ENCODE measurements at regions not wholly inside any gene's neighbourhood (a gene's known extent, or its start where the extent isn't known, plus 50 kb on each side); places are given as distances from the start of the nearest gene placed in this dataset.

GRCh38 chr14:45947830-45948229 lies 694.8 kb upstream of the MIS18BP1 start:
- Histone ChIP-seq H3K4me2 (ENCODE audit: insufficient read depth, low read length) (no peak overlapping the region), H3K27ac (ENCODE audit: insufficient read depth, low read depth, low read length) (no peak overlapping the region), H4K20me1 (replicated peaks; ENCODE audit: control insufficient read depth, extremely low read depth, insufficient read depth, low read length) (no peaks in the 10 kb centered on the region), H3K36me3 (ENCODE audit: control insufficient read depth in 2 of 2, extremely low read depth in 1 of 2, insufficient read depth in 2 of 2, low read length in 2 of 2) (no peaks in the 10 kb centered on the region), H3K9ac (replicated peaks; ENCODE audit: extremely low read depth, insufficient read depth, low read length) (no peak overlapping the region), H3K79me2 (ENCODE audit: control insufficient read depth, insufficient read depth, low read length) (no peaks in the 10 kb centered on the region), H3K27me3 (ENCODE audit: control insufficient read depth in 2 of 2, insufficient read depth in 2 of 2, low read length in 2 of 2) (no peaks in the 10 kb centered on the region), H3K4me3 (replicated peaks in 1 of 3; ENCODE audit: insufficient read depth in 1 of 3, low read depth in 1 of 3, low read length in 3 of 3) (no peak overlapping the region), H2AFZ (ENCODE audit: low read depth, low read length) (no peak overlapping the region), H3K9me1 (replicated peaks; ENCODE audit: control insufficient read depth, extremely low read depth, insufficient read depth, low read length) (no peaks in the 10 kb centered on the region), H3K9me3 (replicated peaks; ENCODE audit: control insufficient read depth, insufficient read depth, low read length) (no peaks in the 10 kb centered on the region), H3K4me1 (ENCODE audit: control insufficient read depth, extremely low read depth, insufficient read depth, low read length) (no peaks in the 10 kb centered on the region)
- no TSS peak for BruUV-seq (replicated peaks)
- intact Hi-C loops (cut with micrococcal nuclease) = no loop called here
- TF ChIP-seq POLR2AphosphoS5 (IDR thresholded peaks at IDR 0.05; ENCODE audit: insufficient read depth, low read depth, low read length) = no peak
- no peak for TF ChIP-seq CTCF (IDR thresholded peaks at IDR 0.05; ENCODE audit: extremely low read depth in 1 of 2, insufficient read depth in 1 of 2, low read depth in 1 of 2, low read length in 2 of 2)
- no peak for TF ChIP-seq EZH2 (IDR thresholded peaks at IDR 0.05; ENCODE audit: borderline replicate concordance, low read depth, low read length, severe bottlenecking)
- TF ChIP-seq JUN (IDR thresholded peaks at IDR 0.05; ENCODE audit: borderline replicate concordance, insufficient read depth, insufficient read length, low read depth) = no peak
- TF ChIP-seq FOS (IDR thresholded peaks at IDR 0.05; ENCODE audit: borderline replicate concordance, insufficient read depth, low read length) = no peak
- no peak for TF ChIP-seq MAX (IDR thresholded peaks at IDR 0.05; ENCODE audit: insufficient read depth, insufficient read length)
- no peak for TF ChIP-seq MYC (IDR thresholded peaks at IDR 0.05; ENCODE audit: low read depth, low read length)
- TF ChIP-seq POLR2A (IDR thresholded peaks at IDR 0.05; ENCODE audit: low read depth, low read length) = no peak
- TF ChIP-seq GATA2 (IDR thresholded peaks at IDR 0.05; ENCODE audit: insufficient read depth, insufficient read length, low read depth, low read length) = no peak
- FAIRE-seq (no peak), DNase-seq (ENCODE audit: low read depth, low spot score) (no peak)
- CTCF ChIA-PET = no interaction called here
- POLR2A ChIA-PET = no interaction called here
- dilution Hi-C loops (cut with MboI; ENCODE audit: extremely low pct_ligation_motif_present, low sequenced_read_pairs) = no loop called here

Data from endothelial cell of umbilical vein (primary cell).